Keratinocyte (primary cell): ENCODE measurements at regions not wholly inside any gene's neighbourhood (a gene's known extent, or its start where the extent isn't known, plus 50 kb on each side); places are given as distances from the start of the nearest gene placed in this dataset.

ENCODE experiments used
- CTCF ChIP-seq, 3 experiments: IDR thresholded peaks in 1 of 3; conservative IDR thresholded peaks in 1 of 3; optimal IDR thresholded peaks in 1 of 3; 2 replicates in 2 of 3; 3 replicates in 1 of 3; pipeline versions ENCODE3 to v1.5.1; 2011; ENCODE audit warnings: low read length in 3 of 3, mild to moderate bottlenecking in 3 of 3, moderate library complexity in 2 of 3, control low read depth in 1 of 3, inconsistent platforms in 1 of 3; ENCODE audit not compliant: insufficient read depth in 2 of 3; ENCODE audit errors: extremely low read depth in 1 of 3
- EZH2 ChIP-seq: IDR thresholded peaks from one replicate; pipeline ENCODE4 v1.6.1; 2012; ENCODE audit warnings: inconsistent platforms, mild to moderate bottlenecking, low read length, moderate library complexity

DNA sequence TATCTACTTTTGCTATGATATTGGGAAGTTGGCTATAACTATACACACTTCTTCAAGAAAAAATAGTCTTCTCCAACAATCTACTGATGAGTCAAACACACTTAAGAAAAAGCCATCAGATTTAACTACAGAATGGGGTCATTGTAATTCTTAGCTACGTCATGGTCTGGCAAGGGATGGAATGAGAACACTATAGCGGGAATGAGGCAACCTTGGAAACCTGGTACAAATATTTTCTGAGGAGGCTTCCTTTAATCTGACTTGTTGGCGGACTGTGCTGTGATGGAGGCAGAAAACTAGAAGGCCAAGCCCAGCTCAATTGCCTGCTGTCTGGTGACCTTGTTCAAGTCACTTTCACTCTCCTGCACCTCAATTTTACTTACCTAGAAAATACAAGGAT, 586.8 kb upstream of the JAG1 start:
- TF ChIP-seq EZH2: no peak
- no peak for TF ChIP-seq CTCF (optimal IDR thresholded peaks at IDR 0.05 in 1 of 3, IDR thresholded peaks at IDR 0.05 in 1 of 3, conservative IDR thresholded peaks at IDR 0.05 in 1 of 3; ENCODE audit: extremely low read depth in 1 of 3, insufficient read depth in 2 of 3, low read length in 3 of 3)
